ENCODE measurements at regions not wholly inside any gene's neighbourhood (a gene's known extent, or its start where the extent isn't known, plus 50 kb on each side); places are given as distances from the start of the nearest gene placed in this dataset.

DNA sequence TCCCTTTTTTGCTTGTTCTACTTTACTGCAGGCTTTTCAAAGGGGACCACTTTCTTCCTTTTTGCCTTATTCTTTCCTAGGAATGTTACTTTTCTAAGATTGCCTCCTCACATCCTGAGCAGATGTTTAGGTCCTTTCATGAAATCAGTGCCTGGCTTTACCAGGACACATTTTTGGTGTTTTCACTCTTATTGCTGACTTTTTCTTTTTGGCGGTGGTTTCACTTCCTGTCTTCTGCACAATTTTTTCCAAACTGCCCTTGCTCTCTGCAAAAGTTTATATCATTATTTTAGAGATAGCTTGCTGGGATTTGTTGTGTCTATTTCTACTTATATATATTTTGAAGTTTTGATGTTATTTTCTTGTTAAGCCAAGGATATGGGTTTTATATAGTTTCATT, 332.2 kb upstream of the MTPN start:
- TF ChIP-seq, protein P1, sequence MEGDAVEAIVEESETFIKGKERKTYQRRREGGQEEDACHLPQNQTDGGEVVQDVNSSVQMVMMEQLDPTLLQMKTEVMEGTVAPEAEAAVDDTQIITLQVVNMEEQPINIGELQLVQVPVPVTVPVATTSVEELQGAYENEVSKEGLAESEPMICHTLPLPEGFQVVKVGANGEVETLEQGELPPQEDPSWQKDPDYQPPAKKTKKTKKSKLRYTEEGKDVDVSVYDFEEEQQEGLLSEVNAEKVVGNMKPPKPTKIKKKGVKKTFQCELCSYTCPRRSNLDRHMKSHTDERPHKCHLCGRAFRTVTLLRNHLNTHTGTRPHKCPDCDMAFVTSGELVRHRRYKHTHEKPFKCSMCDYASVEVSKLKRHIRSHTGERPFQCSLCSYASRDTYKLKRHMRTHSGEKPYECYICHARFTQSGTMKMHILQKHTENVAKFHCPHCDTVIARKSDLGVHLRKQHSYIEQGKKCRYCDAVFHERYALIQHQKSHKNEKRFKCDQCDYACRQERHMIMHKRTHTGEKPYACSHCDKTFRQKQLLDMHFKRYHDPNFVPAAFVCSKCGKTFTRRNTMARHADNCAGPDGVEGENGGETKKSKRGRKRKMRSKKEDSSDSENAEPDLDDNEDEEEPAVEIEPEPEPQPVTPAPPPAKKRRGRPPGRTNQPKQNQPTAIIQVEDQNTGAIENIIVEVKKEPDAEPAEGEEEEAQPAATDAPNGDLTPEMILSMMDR (conservative IDR thresholded peaks at IDR 0.05; ENCODE audit: low read depth, low read length): no peak
- TF ChIP-seq EZH2phosphoT487 (IDR thresholded peaks at IDR 0.05; ENCODE audit: borderline replicate concordance, low read length) (no peak), EZH2 (IDR thresholded peaks at IDR 0.05; ENCODE audit: low read length, unreplicated experiment) (no peak)
